Smooth muscle cell (in vitro differentiated cells): ENCODE measurements at regions not wholly inside any gene's neighbourhood (a gene's known extent, or its start where the extent isn't known, plus 50 kb on each side); places are given as distances from the start of the nearest gene placed in this dataset.

Experiments
- DNase-seq: peaks from one replicate; lab custom pipeline; 2025; ENCODE audit not compliant: unreplicated experiment; lab: John Stamatoyannopoulos, UW
- H2AFZ ChIP-seq: fragments of 200-600 bp; sonication (generic); 2 replicates; pipeline ENCODE4 v1.6.0; 2016; ENCODE audit warnings: antibody characterized with exemption, low read depth, mild to moderate bottlenecking
- H3F3A ChIP-seq: fragments of 200-600 bp; sonication (generic); 2 replicates; pipeline ENCODE4 v1.6.0; 2017; ENCODE audit warnings: antibody characterized with exemption, low read depth
- H3K27ac ChIP-seq: fragments of 200-600 bp; sonication (generic); 2 replicates; pipeline ENCODE4 v1.5.1; 2016; ENCODE audit warnings: low read depth, mild to moderate bottlenecking
- H3K27me3 ChIP-seq: fragments of 200-600 bp; sonication (generic); 2 replicates; pipeline ENCODE4 v1.6.1; 2016; ENCODE audit warnings: low read depth, mild to moderate bottlenecking
- H3K36me3 ChIP-seq: fragments of 200-600 bp; sonication (generic); 2 replicates; pipeline ENCODE4 v1.5.1; 2016; ENCODE audit warnings: low read depth
- H3K4me1 ChIP-seq: fragments of 200-600 bp; sonication (generic); 2 replicates; pipeline ENCODE4 v1.5.1; 2016; ENCODE audit warnings: low read depth
- H3K4me2 ChIP-seq: fragments of 200-600 bp; sonication (generic); 2 replicates; pipeline ENCODE4 v1.6.0; 2016; ENCODE audit warnings: mild to moderate bottlenecking
- H3K4me3 ChIP-seq: fragments of 200-600 bp; sonication (generic); 2 replicates; pipeline ENCODE4 v1.5.1; 2016; ENCODE audit warnings: mild to moderate bottlenecking
- H3K79me2 ChIP-seq: fragments of 200-600 bp; sonication (generic); 2 replicates; pipeline ENCODE4 v1.6.0; 2016; ENCODE audit warnings: low read depth, mild to moderate bottlenecking
- H3K9ac ChIP-seq: fragments of 200-600 bp; sonication (generic); 2 replicates; pipeline ENCODE4 v1.6.0; 2016; ENCODE audit warnings: low read depth
- H3K9me3 ChIP-seq: fragments of 200-600 bp; sonication (generic); replicated peaks from 2 replicates; pipeline ENCODE4 v1.5.1; 2016; ENCODE audit warnings: low read depth
- H4K20me1 ChIP-seq: fragments of 200-600 bp; sonication (generic); 2 replicates; pipeline ENCODE4 v1.6.0; 2016; ENCODE audit warnings: low read depth
- CTCF ChIP-seq: fragments of 200-600 bp; sonication (generic); IDR thresholded peaks from 2 replicates; pipeline ENCODE4 v1.5.1; 2017; ENCODE audit warnings: borderline replicate concordance, mild to moderate bottlenecking, antibody characterized with exemption; ENCODE audit not compliant: insufficient read depth, poor library complexity, severe bottlenecking
- WGBS: methylation state at CpG from one replicate; pipeline ENCODE4 v1.1.7; 2016; ENCODE audit warnings: low lambda C conversion rate; 5-methylcytosine and 5-hydroxymethylcytosine counted together

GRCh38 chr6:12584631-12585405, 131.7 kb upstream of the PHACTR1 start:
- Histone ChIP-seq H3K27ac (no peak overlapping the region), H3K9ac (no peak overlapping the region), H3K4me3 (no peak overlapping the region)

GRCh38 chr6:12585497-12585958, 131.0 kb upstream of the PHACTR1 start:
- Histone ChIP-seq H3K79me2 (no peaks in the 10 kb centered on the region), H3K36me3 (no peaks in the 10 kb centered on the region), H3K4me2 (no peak overlapping the region), H3K27me3 (no peaks in the 10 kb centered on the region), H3F3A (no peaks in the 10 kb centered on the region), H2AFZ (no peak overlapping the region), H3K9ac (no peak overlapping the region), H3K4me1 (no peaks in the 10 kb centered on the region), H4K20me1 (no peaks in the 10 kb centered on the region), H3K4me3 (no peak overlapping the region), H3K27ac (no peak overlapping the region), H3K9me3 (no peaks in the 10 kb centered on the region)
- no peak for DNase-seq
- WGBS, result 95% methylated on average over 12 of the region's 12 CpGs
- TF ChIP-seq CTCF, result no peak

More at GRCh38 chr6:12584631-12585405, 131.7 kb upstream of the PHACTR1 start:
- no peak overlapping the region for H2AFZ ChIP-seq
- no peak overlapping the region for H3K4me2 ChIP-seq
- H3K36me3 ChIP-seq, result no peaks in the 10 kb centered on the region
- 74% methylated on average over 14 of the region's 14 CpGs for WGBS
- H4K20me1 ChIP-seq, result no peaks in the 10 kb centered on the region
- no peaks in the 10 kb centered on the region for H3K4me1 ChIP-seq
- TF ChIP-seq CTCF, result no peak
- no peak for DNase-seq
- no peaks in the 10 kb centered on the region for H3K79me2 ChIP-seq
- no peaks in the 10 kb centered on the region for H3K27me3 ChIP-seq
- no peaks in the 10 kb centered on the region for H3K9me3 ChIP-seq
- H3F3A ChIP-seq, result no peaks in the 10 kb centered on the region

- H3K4me1 ChIP-seq, result no peaks in the 10 kb centered on the region
- no peaks in the 10 kb centered on the region for H3K36me3 ChIP-seq
- no peak overlapping the region for H3K4me3 ChIP-seq
- no peak overlapping the region for H3K27ac ChIP-seq
- no peaks in the 10 kb centered on the region for H3K9me3 ChIP-seq
- no peaks in the 10 kb centered on the region for H3F3A ChIP-seq
- no peak overlapping the region for H3K9ac ChIP-seq
- H2AFZ ChIP-seq, result no peak overlapping the region
- no peaks in the 10 kb centered on the region for H4K20me1 ChIP-seq
- WGBS, result 88% methylated on average over 9 of the region's 9 CpGs
- no peaks in the 10 kb centered on the region for H3K79me2 ChIP-seq
- H3K4me2 ChIP-seq, result no peak overlapping the region
- H3K27me3 ChIP-seq, result no peaks in the 10 kb centered on the region
- no peak for DNase-seq
- TF ChIP-seq CTCF, result no peak
Observed at GRCh38 chr6:12586721-12587480, 129.7 kb upstream of the PHACTR1 start.
